ENCODE measurements at regions not wholly inside any gene's neighbourhood (a gene's known extent, or its start where the extent isn't known, plus 50 kb on each side); places are given as distances from the start of the nearest gene placed in this dataset.

DNA sequence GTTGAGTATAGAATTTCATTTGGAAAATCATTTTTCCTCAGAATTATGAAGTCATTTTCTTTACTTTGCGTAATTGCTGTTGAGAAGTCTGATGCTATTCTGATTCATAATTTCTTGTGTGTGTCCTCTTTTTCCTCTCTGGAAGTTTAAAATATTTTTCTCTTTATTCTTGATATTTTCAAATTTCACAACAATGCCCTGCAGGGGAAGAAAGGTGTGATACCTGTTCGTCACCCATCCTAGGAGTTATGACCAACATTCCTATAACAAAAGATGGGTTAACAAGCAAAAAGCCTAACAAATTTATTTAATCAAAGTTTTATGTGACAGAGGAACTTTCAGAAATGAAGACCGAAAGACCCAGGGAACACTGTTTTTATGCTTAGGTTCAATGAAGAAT lies 171.5 kb upstream of the AKIRIN2 start:
- Histone ChIP-seq H2AFZ (ENCODE audit: low read depth, low read length) (no peak overlapping the region), H3K27me3 (ENCODE audit: control insufficient read depth in 2 of 2, insufficient read depth in 2 of 2, low read length in 2 of 2) (peaks cover 0 to 5% of the 10 kb centered on the region in 2 experiments), H3K36me3 (ENCODE audit: control insufficient read depth in 2 of 2, extremely low read depth in 1 of 2, insufficient read depth in 2 of 2, low read length in 2 of 2) (no peaks in the 10 kb centered on the region), H3K79me2 (ENCODE audit: control insufficient read depth, insufficient read depth, low read length) (no peaks in the 10 kb centered on the region), H3K9me3 (replicated peaks; ENCODE audit: control insufficient read depth, insufficient read depth, low read length) (no peaks in the 10 kb centered on the region), H3K4me3 (replicated peaks in 1 of 3; ENCODE audit: insufficient read depth in 1 of 3, low read depth in 1 of 3, low read length in 3 of 3) (no peak overlapping the region), H4K20me1 (replicated peaks; ENCODE audit: control insufficient read depth, extremely low read depth, insufficient read depth, low read length) (no peaks in the 10 kb centered on the region), H3K27ac (ENCODE audit: insufficient read depth, low read depth, low read length) (no peak overlapping the region), H3K4me1 (ENCODE audit: control insufficient read depth, extremely low read depth, insufficient read depth, low read length) (no peaks in the 10 kb centered on the region), H3K4me2 (ENCODE audit: insufficient read depth, low read length) (no peak overlapping the region), H3K9me1 (replicated peaks; ENCODE audit: control insufficient read depth, extremely low read depth, insufficient read depth, low read length) (no peaks in the 10 kb centered on the region), H3K9ac (replicated peaks; ENCODE audit: extremely low read depth, insufficient read depth, low read length) (no peak overlapping the region)
- ChIA-PET POLR2A (no interaction called here), CTCF (no interaction called here)
- intact Hi-C loops (cut with micrococcal nuclease): no loop called here
- BruUV-seq (replicated peaks): no TSS peak
- no peak for FAIRE-seq
- DNase-seq (ENCODE audit: low read depth, low spot score): no peak
- TF ChIP-seq, protein P1, sequence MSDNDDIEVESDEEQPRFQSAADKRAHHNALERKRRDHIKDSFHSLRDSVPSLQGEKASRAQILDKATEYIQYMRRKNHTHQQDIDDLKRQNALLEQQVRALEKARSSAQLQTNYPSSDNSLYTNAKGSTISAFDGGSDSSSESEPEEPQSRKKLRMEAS (IDR thresholded peaks at IDR 0.05; ENCODE audit: insufficient read depth, insufficient read length): no peak
- TF ChIP-seq JUN (IDR thresholded peaks at IDR 0.05; ENCODE audit: borderline replicate concordance, insufficient read depth, insufficient read length, low read depth): no peak
- no peak for TF ChIP-seq POLR2AphosphoS5 (IDR thresholded peaks at IDR 0.05; ENCODE audit: insufficient read depth, low read depth, low read length)
- TF ChIP-seq GATA2 (IDR thresholded peaks at IDR 0.05; ENCODE audit: insufficient read depth, insufficient read length, low read depth, low read length): no peak
- dilution Hi-C loops (cut with MboI; ENCODE audit: extremely low pct_ligation_motif_present, low sequenced_read_pairs): no loop called here

DNA sequence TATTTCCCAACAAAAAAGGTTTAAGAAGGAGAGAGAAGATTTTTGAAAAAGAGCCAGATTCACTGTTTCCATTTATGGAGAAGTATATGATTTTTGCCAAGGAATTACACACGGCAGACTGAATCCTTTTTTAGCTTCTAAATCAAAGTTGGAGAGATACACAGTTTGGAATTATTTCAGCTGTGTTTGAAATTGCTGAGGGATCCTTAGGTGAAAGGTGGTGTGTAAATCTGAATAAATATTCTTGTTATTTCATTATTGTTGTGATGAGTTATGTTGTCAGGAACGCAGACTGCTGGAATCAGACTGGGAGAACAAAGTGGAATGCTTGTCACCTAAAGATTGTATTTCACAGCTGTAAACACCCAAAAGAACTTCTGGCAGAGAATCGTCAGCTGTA lies 168.5 kb upstream of the AKIRIN2 start:
- DNase-seq (ENCODE audit: low read depth, low spot score) (no peak), FAIRE-seq (no peak)
- dilution Hi-C loops (cut with MboI; ENCODE audit: extremely low pct_ligation_motif_present, low sequenced_read_pairs): no loop called here
- Histone ChIP-seq H3K4me3 (replicated peaks in 1 of 3; ENCODE audit: insufficient read depth in 1 of 3, low read depth in 1 of 3, low read length in 3 of 3) (no peak overlapping the region), H3K4me2 (ENCODE audit: insufficient read depth, low read length) (no peak overlapping the region), H3K4me1 (ENCODE audit: control insufficient read depth, extremely low read depth, insufficient read depth, low read length) (no peaks in the 10 kb centered on the region), H4K20me1 (replicated peaks; ENCODE audit: control insufficient read depth, extremely low read depth, insufficient read depth, low read length) (no peaks in the 10 kb centered on the region), H3K9ac (replicated peaks; ENCODE audit: extremely low read depth, insufficient read depth, low read length) (no peak overlapping the region), H3K9me1 (replicated peaks; ENCODE audit: control insufficient read depth, extremely low read depth, insufficient read depth, low read length) (no peaks in the 10 kb centered on the region), H3K79me2 (ENCODE audit: control insufficient read depth, insufficient read depth, low read length) (no peaks in the 10 kb centered on the region), H2AFZ (ENCODE audit: low read depth, low read length) (no peak overlapping the region), H3K9me3 (replicated peaks; ENCODE audit: control insufficient read depth, insufficient read depth, low read length) (no peaks in the 10 kb centered on the region), H3K27me3 (ENCODE audit: control insufficient read depth in 2 of 2, insufficient read depth in 2 of 2, low read length in 2 of 2) (peaks cover 0 to 2% of the 10 kb centered on the region in 2 experiments), H3K36me3 (ENCODE audit: control insufficient read depth in 2 of 2, extremely low read depth in 1 of 2, insufficient read depth in 2 of 2, low read length in 2 of 2) (no peaks in the 10 kb centered on the region), H3K27ac (ENCODE audit: insufficient read depth, low read depth, low read length) (no peak overlapping the region)
- intact Hi-C loops (cut with micrococcal nuclease): no loop called here
- CTCF ChIA-PET: interaction anchor here (0.9 to 1.4 kb wide), 3 partner anchors 9 to 622 kb away, joined by 3 read pairs; no protein-coding TSS in a partner anchor
- BruUV-seq (replicated peaks): no TSS peak
- TF ChIP-seq POLR2A (IDR thresholded peaks at IDR 0.05; ENCODE audit: low read depth, low read length) (no peak), FOS (IDR thresholded peaks at IDR 0.05; ENCODE audit: borderline replicate concordance, insufficient read depth, low read length) (no peak), GATA2 (IDR thresholded peaks at IDR 0.05; ENCODE audit: insufficient read depth, insufficient read length, low read depth, low read length) (no peak)
- TF ChIP-seq, protein P1 (IDR thresholded peaks at IDR 0.05; ENCODE audit: insufficient read depth, insufficient read length): no peak
- TF ChIP-seq, protein P2, sequence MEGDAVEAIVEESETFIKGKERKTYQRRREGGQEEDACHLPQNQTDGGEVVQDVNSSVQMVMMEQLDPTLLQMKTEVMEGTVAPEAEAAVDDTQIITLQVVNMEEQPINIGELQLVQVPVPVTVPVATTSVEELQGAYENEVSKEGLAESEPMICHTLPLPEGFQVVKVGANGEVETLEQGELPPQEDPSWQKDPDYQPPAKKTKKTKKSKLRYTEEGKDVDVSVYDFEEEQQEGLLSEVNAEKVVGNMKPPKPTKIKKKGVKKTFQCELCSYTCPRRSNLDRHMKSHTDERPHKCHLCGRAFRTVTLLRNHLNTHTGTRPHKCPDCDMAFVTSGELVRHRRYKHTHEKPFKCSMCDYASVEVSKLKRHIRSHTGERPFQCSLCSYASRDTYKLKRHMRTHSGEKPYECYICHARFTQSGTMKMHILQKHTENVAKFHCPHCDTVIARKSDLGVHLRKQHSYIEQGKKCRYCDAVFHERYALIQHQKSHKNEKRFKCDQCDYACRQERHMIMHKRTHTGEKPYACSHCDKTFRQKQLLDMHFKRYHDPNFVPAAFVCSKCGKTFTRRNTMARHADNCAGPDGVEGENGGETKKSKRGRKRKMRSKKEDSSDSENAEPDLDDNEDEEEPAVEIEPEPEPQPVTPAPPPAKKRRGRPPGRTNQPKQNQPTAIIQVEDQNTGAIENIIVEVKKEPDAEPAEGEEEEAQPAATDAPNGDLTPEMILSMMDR (IDR thresholded peaks at IDR 0.05; ENCODE audit: extremely low read depth in 1 of 2, insufficient read depth in 1 of 2, low read depth in 1 of 2, low read length in 2 of 2): no peak
- POLR2A ChIA-PET: no interaction called here
